ENCODE measurements at regions not wholly inside any gene's neighbourhood (a gene's known extent, or its start where the extent isn't known, plus 50 kb on each side); places are given as distances from the start of the nearest gene placed in this dataset.

- no peak for TF ChIP-seq CTCF (IDR thresholded peaks at IDR 0.05)
- no peak for TF ChIP-seq POLR2A (IDR thresholded peaks at IDR 0.05)
Measured at GRCh38 chr2:52473526-52473925, 1294.1 kb upstream of the CHAC2 start.
